ENCODE measurements at regions not wholly inside any gene's neighbourhood (a gene's known extent, or its start where the extent isn't known, plus 50 kb on each side); places are given as distances from the start of the nearest gene placed in this dataset.
"Not testable (repeated sequence)": the region's sequence is repeated elsewhere in the genome, so short reads cannot be mapped to it uniquely, and the experiment has no call there.

GRCh38 chr14:46147452-46147851, 504.1 kb downstream of the RPL10L start:
- ATAC-seq (no peak), DNase-seq (no peak)
- intact Hi-C loops (cut with DNase I), result no loop called here

- DNase-seq (no peak), ATAC-seq (no peak)
- intact Hi-C loops (cut with DNase I), result no loop called here
These were observed 504.6 kb downstream of the RPL10L start for GRCh38 chr14:46147024-46147423.

GRCh38 chr14:46140445-46140844, 511.1 kb downstream of the RPL10L start:
- intact Hi-C loops (cut with DNase I), result no loop called here
- ATAC-seq, result no peak
- DNase-seq, result no peak

GRCh38 chr14:46139649-46140048, 511.9 kb downstream of the RPL10L start:
- ATAC-seq (no peak), DNase-seq (no peak)
- intact Hi-C loops (cut with DNase I), result no loop called here

- intact Hi-C loops (cut with DNase I), result no loop called here
- no peak for DNase-seq
- no peak for ATAC-seq
These were observed 513.8 kb downstream of the RPL10L start for GRCh38 chr14:46137786-46138185.

- ATAC-seq (no peak), DNase-seq (no peak)
- intact Hi-C loops (cut with DNase I), result no loop called here
These were observed 515.1 kb downstream of the RPL10L start for GRCh38 chr14:46136456-46136855.

GRCh38 chr14:46108228-46108627, 543.4 kb downstream of the RPL10L start:
- intact Hi-C loops (cut with DNase I), result no loop called here
- no peak for DNase-seq
- ATAC-seq, result no peak

- ATAC-seq; DNase-seq; intact Hi-C loops (cut with DNase I): not testable (repeated sequence)
These were observed 550.7 kb downstream of the RPL10L start for GRCh38 chr14:46100901-46101300.

- intact Hi-C loops (cut with DNase I), result no loop called here
- no peak for ATAC-seq
- DNase-seq, result no peak
These were observed 559.8 kb downstream of the RPL10L start for GRCh38 chr14:46091819-46092218.

- intact Hi-C loops (cut with DNase I), result no loop called here
These were observed 564.0 kb downstream of the RPL10L start for GRCh38 chr14:46087604-46088003.

GRCh38 chr14:46074061-46074460, 577.5 kb downstream of the RPL10L start:
- intact Hi-C loops (cut with DNase I), result no loop called here
- no peak for ATAC-seq
- no peak for DNase-seq

More at GRCh38 chr14:46087604-46088003, 564.0 kb downstream of the RPL10L start:
- no peak for DNase-seq
- no peak for ATAC-seq

- DNase-seq (no peak), ATAC-seq (no peak)
- intact Hi-C loops (cut with DNase I), result no loop called here
These were observed 587.7 kb downstream of the RPL10L start for GRCh38 chr14:46063872-46064271.

GRCh38 chr14:46058964-46059563, 592.5 kb downstream of the RPL10L start:
- intact Hi-C loops (cut with DNase I), result no loop called here
- ATAC-seq (no peak), DNase-seq (no peak)

GRCh38 chr14:46057799-46058198, 593.8 kb downstream of the RPL10L start:
- DNase-seq (no peak), ATAC-seq (no peak)
- intact Hi-C loops (cut with DNase I), result no loop called here

GRCh38 chr14:46054526-46054925, 597.1 kb downstream of the RPL10L start:
- ATAC-seq (no peak), DNase-seq (no peak)
- intact Hi-C loops (cut with DNase I), result no loop called here

- ATAC-seq (no peak), DNase-seq (no peak)
- intact Hi-C loops (cut with DNase I), result no loop called here
These were observed 598.4 kb downstream of the RPL10L start for GRCh38 chr14:46053221-46053620.

- no peak for DNase-seq
- intact Hi-C loops (cut with DNase I), result no loop called here
- ATAC-seq, result no peak
These were observed 599.8 kb downstream of the RPL10L start for GRCh38 chr14:46051796-46052195.

GRCh38 chr14:46048127-46048526, 603.5 kb downstream of the RPL10L start:
- intact Hi-C loops (cut with DNase I), result no loop called here
- DNase-seq, result no peak
- no peak for ATAC-seq

GRCh38 chr14:46036099-46036498, 615.5 kb downstream of the RPL10L start:
- ATAC-seq, result no peak
- DNase-seq, result no peak
- intact Hi-C loops (cut with DNase I), result no loop called here

GRCh38 chr14:46034305-46034704, 617.3 kb downstream of the RPL10L start:
- DNase-seq (no peak), ATAC-seq (no peak)
- intact Hi-C loops (cut with DNase I), result no loop called here

GRCh38 chr14:46018846-46019420, 632.6 kb downstream of the RPL10L start:
- no peak for DNase-seq
- intact Hi-C loops (cut with DNase I), result no loop called here
- ATAC-seq, result no peak

Measured in left cardiac atrium (tissue), 4 donors.